ENCODE measurements at regions not wholly inside any gene's neighbourhood (a gene's known extent, or its start where the extent isn't known, plus 50 kb on each side); places are given as distances from the start of the nearest gene placed in this dataset.

DNA sequence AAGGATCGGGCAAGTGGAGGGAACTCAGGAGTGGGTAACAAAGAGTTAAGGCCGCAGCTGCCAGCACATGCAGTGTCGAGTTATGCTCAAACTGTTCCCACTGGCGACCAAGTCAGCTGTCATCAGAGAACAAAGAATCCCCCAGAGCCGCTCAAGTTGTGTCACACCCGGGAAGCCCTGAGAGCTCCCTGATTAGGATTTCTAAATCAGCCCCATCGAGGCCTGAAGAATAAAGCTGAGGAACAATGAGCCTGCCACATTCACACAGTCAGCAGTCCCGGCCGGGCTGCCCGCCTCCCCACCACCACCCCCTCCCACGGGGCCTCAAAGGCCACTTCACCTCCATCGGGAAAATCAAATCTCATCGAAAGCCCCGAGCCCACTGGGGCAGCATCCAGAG lies 84.5 kb downstream of the SOX9 start:
- TF ChIP-seq, protein P1, sequence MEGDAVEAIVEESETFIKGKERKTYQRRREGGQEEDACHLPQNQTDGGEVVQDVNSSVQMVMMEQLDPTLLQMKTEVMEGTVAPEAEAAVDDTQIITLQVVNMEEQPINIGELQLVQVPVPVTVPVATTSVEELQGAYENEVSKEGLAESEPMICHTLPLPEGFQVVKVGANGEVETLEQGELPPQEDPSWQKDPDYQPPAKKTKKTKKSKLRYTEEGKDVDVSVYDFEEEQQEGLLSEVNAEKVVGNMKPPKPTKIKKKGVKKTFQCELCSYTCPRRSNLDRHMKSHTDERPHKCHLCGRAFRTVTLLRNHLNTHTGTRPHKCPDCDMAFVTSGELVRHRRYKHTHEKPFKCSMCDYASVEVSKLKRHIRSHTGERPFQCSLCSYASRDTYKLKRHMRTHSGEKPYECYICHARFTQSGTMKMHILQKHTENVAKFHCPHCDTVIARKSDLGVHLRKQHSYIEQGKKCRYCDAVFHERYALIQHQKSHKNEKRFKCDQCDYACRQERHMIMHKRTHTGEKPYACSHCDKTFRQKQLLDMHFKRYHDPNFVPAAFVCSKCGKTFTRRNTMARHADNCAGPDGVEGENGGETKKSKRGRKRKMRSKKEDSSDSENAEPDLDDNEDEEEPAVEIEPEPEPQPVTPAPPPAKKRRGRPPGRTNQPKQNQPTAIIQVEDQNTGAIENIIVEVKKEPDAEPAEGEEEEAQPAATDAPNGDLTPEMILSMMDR (IDR thresholded peaks at IDR 0.05; ENCODE audit: low read depth, low read length, missing input control) = no peak
- TF ChIP-seq RXRA (IDR thresholded peaks at IDR 0.05) (no peak), FOXA1 (IDR thresholded peaks at IDR 0.05) (no peak), TAF1 (conservative IDR thresholded peaks at IDR 0.05) (no peak), SP1 (IDR thresholded peaks at IDR 0.05) (no peak), EGR1 (IDR thresholded peaks at IDR 0.05; ENCODE audit: low read depth in 2 of 2) (no peak), YY1 (IDR thresholded peaks at IDR 0.05) (no peak), NR2F2 (IDR thresholded peaks at IDR 0.05) (no peak), GABPA (IDR thresholded peaks at IDR 0.05 in 1 of 2, conservative IDR thresholded peaks at IDR 0.05 in 1 of 2) (no peak)
- TF ChIP-seq, protein P2, sequence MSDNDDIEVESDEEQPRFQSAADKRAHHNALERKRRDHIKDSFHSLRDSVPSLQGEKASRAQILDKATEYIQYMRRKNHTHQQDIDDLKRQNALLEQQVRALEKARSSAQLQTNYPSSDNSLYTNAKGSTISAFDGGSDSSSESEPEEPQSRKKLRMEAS (IDR thresholded peaks at IDR 0.05) = no peak
- TF ChIP-seq, protein P3, sequence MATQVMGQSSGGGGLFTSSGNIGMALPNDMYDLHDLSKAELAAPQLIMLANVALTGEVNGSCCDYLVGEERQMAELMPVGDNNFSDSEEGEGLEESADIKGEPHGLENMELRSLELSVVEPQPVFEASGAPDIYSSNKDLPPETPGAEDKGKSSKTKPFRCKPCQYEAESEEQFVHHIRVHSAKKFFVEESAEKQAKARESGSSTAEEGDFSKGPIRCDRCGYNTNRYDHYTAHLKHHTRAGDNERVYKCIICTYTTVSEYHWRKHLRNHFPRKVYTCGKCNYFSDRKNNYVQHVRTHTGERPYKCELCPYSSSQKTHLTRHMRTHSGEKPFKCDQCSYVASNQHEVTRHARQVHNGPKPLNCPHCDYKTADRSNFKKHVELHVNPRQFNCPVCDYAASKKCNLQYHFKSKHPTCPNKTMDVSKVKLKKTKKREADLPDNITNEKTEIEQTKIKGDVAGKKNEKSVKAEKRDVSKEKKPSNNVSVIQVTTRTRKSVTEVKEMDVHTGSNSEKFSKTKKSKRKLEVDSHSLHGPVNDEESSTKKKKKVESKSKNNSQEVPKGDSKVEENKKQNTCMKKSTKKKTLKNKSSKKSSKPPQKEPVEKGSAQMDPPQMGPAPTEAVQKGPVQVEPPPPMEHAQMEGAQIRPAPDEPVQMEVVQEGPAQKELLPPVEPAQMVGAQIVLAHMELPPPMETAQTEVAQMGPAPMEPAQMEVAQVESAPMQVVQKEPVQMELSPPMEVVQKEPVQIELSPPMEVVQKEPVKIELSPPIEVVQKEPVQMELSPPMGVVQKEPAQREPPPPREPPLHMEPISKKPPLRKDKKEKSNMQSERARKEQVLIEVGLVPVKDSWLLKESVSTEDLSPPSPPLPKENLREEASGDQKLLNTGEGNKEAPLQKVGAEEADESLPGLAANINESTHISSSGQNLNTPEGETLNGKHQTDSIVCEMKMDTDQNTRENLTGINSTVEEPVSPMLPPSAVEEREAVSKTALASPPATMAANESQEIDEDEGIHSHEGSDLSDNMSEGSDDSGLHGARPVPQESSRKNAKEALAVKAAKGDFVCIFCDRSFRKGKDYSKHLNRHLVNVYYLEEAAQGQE (IDR thresholded peaks at IDR 0.05) = no peak
- TF ChIP-seq, protein P4, sequence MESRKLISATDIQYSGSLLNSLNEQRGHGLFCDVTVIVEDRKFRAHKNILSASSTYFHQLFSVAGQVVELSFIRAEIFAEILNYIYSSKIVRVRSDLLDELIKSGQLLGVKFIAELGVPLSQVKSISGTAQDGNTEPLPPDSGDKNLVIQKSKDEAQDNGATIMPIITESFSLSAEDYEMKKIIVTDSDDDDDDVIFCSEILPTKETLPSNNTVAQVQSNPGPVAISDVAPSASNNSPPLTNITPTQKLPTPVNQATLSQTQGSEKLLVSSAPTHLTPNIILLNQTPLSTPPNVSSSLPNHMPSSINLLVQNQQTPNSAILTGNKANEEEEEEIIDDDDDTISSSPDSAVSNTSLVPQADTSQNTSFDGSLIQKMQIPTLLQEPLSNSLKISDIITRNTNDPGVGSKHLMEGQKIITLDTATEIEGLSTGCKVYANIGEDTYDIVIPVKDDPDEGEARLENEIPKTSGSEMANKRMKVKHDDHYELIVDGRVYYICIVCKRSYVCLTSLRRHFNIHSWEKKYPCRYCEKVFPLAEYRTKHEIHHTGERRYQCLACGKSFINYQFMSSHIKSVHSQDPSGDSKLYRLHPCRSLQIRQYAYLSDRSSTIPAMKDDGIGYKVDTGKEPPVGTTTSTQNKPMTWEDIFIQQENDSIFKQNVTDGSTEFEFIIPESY (IDR thresholded peaks at IDR 0.05) = no peak
- TF ChIP-seq, protein P5, sequence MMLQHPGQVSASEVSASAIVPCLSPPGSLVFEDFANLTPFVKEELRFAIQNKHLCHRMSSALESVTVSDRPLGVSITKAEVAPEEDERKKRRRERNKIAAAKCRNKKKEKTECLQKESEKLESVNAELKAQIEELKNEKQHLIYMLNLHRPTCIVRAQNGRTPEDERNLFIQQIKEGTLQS (IDR thresholded peaks at IDR 0.05) = no peak

All from liver (tissue), 3 donors.